ENCODE measurements at regions not wholly inside any gene's neighbourhood (a gene's known extent, or its start where the extent isn't known, plus 50 kb on each side); places are given as distances from the start of the nearest gene placed in this dataset.

- DNase-seq (no peak), ATAC-seq (no peak)
- no peak overlapping the region for H3K4me3 ChIP-seq
- no peaks in the 10 kb centered on the region for H3K4me1 ChIP-seq
- H3K27me3 ChIP-seq: no peaks in the 10 kb centered on the region
- H3K9me3 ChIP-seq: peaks cover 0 to 6% (median 0%) of the 10 kb centered on the region in 3 donors
- no peak for TF ChIP-seq POLR2A (IDR thresholded peaks at IDR 0.05)
- TF ChIP-seq CTCF (IDR thresholded peaks at IDR 0.05): no peak
- WGBS, 2 donors: 92 to 95% methylated on average over 2 of the region's 2 CpGs
- no peaks in the 10 kb centered on the region for H3K36me3 ChIP-seq (replicated peaks in 1 of 2; ENCODE audit: insufficient read depth in 1 of 2, low read depth in 2 of 2)
- intact Hi-C loops (cut with DNase I): no loop called here
- H3K27ac ChIP-seq: no peak overlapping the region
Measured at GRCh38 chr5:29878599-29878998, 1314.9 kb upstream of the CDH6 start.

GRCh38 chr5:29867155-29867554, 1326.3 kb upstream of the CDH6 start:
- no peaks in the 10 kb centered on the region for H3K27me3 ChIP-seq
- H3K4me1 ChIP-seq: no peaks in the 10 kb centered on the region
- H3K9me3 ChIP-seq: no peaks in the 10 kb centered on the region
- no peak overlapping the region for H3K4me3 ChIP-seq
- WGBS, 2 donors: 44 to 58% methylated on average over 2 of the region's 2 CpGs
- TF ChIP-seq CTCF (IDR thresholded peaks at IDR 0.05) (no peak), POLR2A (IDR thresholded peaks at IDR 0.05) (no peak)
- intact Hi-C loops (cut with DNase I): no loop called here
- no peaks in the 10 kb centered on the region for H3K36me3 ChIP-seq (replicated peaks in 1 of 2; ENCODE audit: insufficient read depth in 1 of 2, low read depth in 2 of 2)
- DNase-seq (no peak), ATAC-seq (no peak)
- H3K27ac ChIP-seq: no peak overlapping the region

GRCh38 chr5:29853711-29854220, 1339.7 kb upstream of the CDH6 start:
- H3K27me3 ChIP-seq: no peaks in the 10 kb centered on the region
- H3K36me3 ChIP-seq (replicated peaks in 1 of 2; ENCODE audit: insufficient read depth in 1 of 2, low read depth in 2 of 2): no peaks in the 10 kb centered on the region
- WGBS, 2 donors: 15 to 20% methylated on average over 2 of the region's 2 CpGs
- H3K4me3 ChIP-seq: no peak overlapping the region
- DNase-seq (no peak), ATAC-seq (no peak)
- peaks cover 0 to 4% (median 0%) of the 10 kb centered on the region in 3 donors for H3K9me3 ChIP-seq
- no peaks in the 10 kb centered on the region for H3K4me1 ChIP-seq
- intact Hi-C loops (cut with DNase I): no loop called here
- TF ChIP-seq CTCF (IDR thresholded peaks at IDR 0.05) (no peak), POLR2A (IDR thresholded peaks at IDR 0.05) (no peak)
- H3K27ac ChIP-seq: no peak overlapping the region

GRCh38 chr5:29852329-29852728, 1341.2 kb upstream of the CDH6 start:
- DNase-seq (no peak), ATAC-seq (no peak)
- WGBS, 2 donors: 61 to 66% methylated on average over 2 of the region's 2 CpGs
- Histone ChIP-seq H3K9me3 (peaks cover 0 to 4% (median 0%) of the 10 kb centered on the region in 3 donors), H3K4me3 (no peak overlapping the region), H3K4me1 (no peaks in the 10 kb centered on the region), H3K27ac (no peak overlapping the region), H3K27me3 (no peaks in the 10 kb centered on the region), H3K36me3 (replicated peaks in 1 of 2; ENCODE audit: insufficient read depth in 1 of 2, low read depth in 2 of 2) (no peaks in the 10 kb centered on the region)
- intact Hi-C loops (cut with DNase I): no loop called here
- TF ChIP-seq POLR2A (IDR thresholded peaks at IDR 0.05): no peak
- no peak for TF ChIP-seq CTCF (IDR thresholded peaks at IDR 0.05)

- 82 to 85% methylated on average over 3 of the region's 3 CpGs for WGBS, 2 donors
- no peak for DNase-seq
Measured at GRCh38 chr5:29845206-29845605, 1348.3 kb upstream of the CDH6 start.

More at GRCh38 chr5:29845206-29845605, 1348.3 kb upstream of the CDH6 start:
- peaks cover 0 to 4% (median 0%) of the 10 kb centered on the region in 3 donors for H3K9me3 ChIP-seq
- H3K27ac ChIP-seq: no peak overlapping the region
- intact Hi-C loops (cut with DNase I): no loop called here
- no peak for TF ChIP-seq CTCF (IDR thresholded peaks at IDR 0.05)
- no peak for TF ChIP-seq POLR2A (IDR thresholded peaks at IDR 0.05)
- ATAC-seq: no peak
- no peaks in the 10 kb centered on the region for H3K4me1 ChIP-seq
- H3K36me3 ChIP-seq (replicated peaks in 1 of 2; ENCODE audit: insufficient read depth in 1 of 2, low read depth in 2 of 2): no peaks in the 10 kb centered on the region
- H3K27me3 ChIP-seq: no peaks in the 10 kb centered on the region
- no peak overlapping the region for H3K4me3 ChIP-seq

Data from body of pancreas (tissue), 4 donors.